Spleen (tissue), 7 donors: ENCODE measurements at regions not wholly inside any gene's neighbourhood (a gene's known extent, or its start where the extent isn't known, plus 50 kb on each side); places are given as distances from the start of the nearest gene placed in this dataset.

Experiments
- POLR2A ChIP-seq, 3 donors: fragments of 450-650 bp; IDR thresholded peaks; one replicate each; pipeline ENCODE4 v1.5.1; 2017; ENCODE audit warnings: antibody characterized with exemption in 3 of 3, mild to moderate bottlenecking in 1 of 3
- POLR2AphosphoS5 ChIP-seq, 3 donors: sonication (generic); formaldehyde crosslinking; IDR thresholded peaks; one replicate each; pipeline ENCODE4 v1.5.1; 2017; ENCODE audit warnings: antibody characterized with exemption in 3 of 3
- TF ChIP-seq, protein P1 (sequence below), 11 experiments: fragments of 200-600 bp in 7 of 11; fragments of 450-650 bp in 4 of 11; sonication (generic) in 4 of 11; IDR thresholded peaks in 8 of 11; conservative IDR thresholded peaks in 3 of 11; 1 replicate in 7 of 11; 2 replicates in 4 of 11; pipeline versions ENCODE4 v1.4.0 to v1.8.0; 2016 to 2021; ENCODE audit warnings: antibody characterized with exemption in 11 of 11, inconsistent platforms in 4 of 11, mild to moderate bottlenecking in 1 of 11
- donor health status: DM: no; HTN: no; CAD: no; lungs with moderate emphysema.
- donor health status: DM: no; HTN: no; CAD: no.
- donor health status: DM: no; HTN: no; CAD: no.

DNA sequence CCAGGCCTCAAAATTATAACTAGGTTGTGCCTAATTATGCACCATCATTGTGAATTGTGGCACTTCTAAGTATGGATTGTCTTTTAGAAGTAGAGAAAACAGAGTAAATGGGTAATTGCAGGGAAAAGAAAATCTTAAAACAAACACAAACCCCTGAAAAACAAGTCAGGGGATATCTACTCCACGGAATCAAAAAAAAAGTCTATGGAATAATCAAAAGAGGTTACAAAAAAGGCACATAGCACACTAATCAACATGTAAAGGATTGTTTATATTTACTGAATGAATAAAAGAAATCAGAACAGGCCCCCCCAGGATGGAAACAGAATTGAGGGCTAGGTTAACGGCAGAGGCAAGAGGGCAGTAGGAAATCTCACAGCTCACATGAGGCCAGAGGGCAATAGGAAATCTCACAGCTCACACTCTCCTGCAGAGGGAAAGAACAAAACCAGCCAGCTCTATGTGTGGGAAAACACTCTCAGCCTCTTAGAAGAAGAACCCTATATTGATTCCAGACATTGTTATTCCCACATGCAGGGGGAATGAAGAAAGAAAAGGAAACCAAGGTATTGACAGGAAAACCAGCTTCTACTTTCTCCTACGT, 72.7 kb upstream of the FNDC3B start:
- TF ChIP-seq, protein P1, sequence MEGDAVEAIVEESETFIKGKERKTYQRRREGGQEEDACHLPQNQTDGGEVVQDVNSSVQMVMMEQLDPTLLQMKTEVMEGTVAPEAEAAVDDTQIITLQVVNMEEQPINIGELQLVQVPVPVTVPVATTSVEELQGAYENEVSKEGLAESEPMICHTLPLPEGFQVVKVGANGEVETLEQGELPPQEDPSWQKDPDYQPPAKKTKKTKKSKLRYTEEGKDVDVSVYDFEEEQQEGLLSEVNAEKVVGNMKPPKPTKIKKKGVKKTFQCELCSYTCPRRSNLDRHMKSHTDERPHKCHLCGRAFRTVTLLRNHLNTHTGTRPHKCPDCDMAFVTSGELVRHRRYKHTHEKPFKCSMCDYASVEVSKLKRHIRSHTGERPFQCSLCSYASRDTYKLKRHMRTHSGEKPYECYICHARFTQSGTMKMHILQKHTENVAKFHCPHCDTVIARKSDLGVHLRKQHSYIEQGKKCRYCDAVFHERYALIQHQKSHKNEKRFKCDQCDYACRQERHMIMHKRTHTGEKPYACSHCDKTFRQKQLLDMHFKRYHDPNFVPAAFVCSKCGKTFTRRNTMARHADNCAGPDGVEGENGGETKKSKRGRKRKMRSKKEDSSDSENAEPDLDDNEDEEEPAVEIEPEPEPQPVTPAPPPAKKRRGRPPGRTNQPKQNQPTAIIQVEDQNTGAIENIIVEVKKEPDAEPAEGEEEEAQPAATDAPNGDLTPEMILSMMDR (IDR thresholded peaks at IDR 0.05 in 8 of 11, conservative IDR thresholded peaks at IDR 0.05 in 3 of 11) = no peak
- TF ChIP-seq POLR2A (IDR thresholded peaks at IDR 0.05) (no peak), POLR2AphosphoS5 (IDR thresholded peaks at IDR 0.05) (no peak)
